OCI-LY7 (cell line): ENCODE measurements at regions not wholly inside any gene's neighbourhood (a gene's known extent, or its start where the extent isn't known, plus 50 kb on each side); places are given as distances from the start of the nearest gene placed in this dataset.

Experiments
- BruUV-seq: library from RNA; stranded (reverse); fragments of 400-500 nt; replicated peaks from 2 replicates; lab custom pipeline; 2021; lab: Mats Ljungman, UMichigan
- CTCF ChIA-PET: fragments of 300-600 bp; sonication (Branson Sonifier 250); formaldehyde crosslinking; loops from one replicate; lab custom pipeline; 2022; ENCODE audit warnings: antibody characterized with exemption; ENCODE audit not compliant: unreplicated experiment; lab: Charles Lee
- POLR2A ChIA-PET: fragments of 300-600 bp; sonication (Branson Sonifier 250); formaldehyde crosslinking; loops from one replicate; lab custom pipeline; 2022; ENCODE audit warnings: antibody characterized with exemption; lab: Charles Lee
- DNase-seq: peaks from one replicate; pipeline ENCODE4 v3.0.0-alpha.2; 2015; ENCODE audit warnings: low spot score
- H2AFZ ChIP-seq: fragments of 200-600 bp; sonication (generic), shearing (Covaris generic); 2 replicates; pipeline ENCODE4 v1.6.1; 2014; ENCODE audit warnings: mild to moderate bottlenecking, antibody characterized with exemption, low read length, moderate library complexity
- H3K27ac ChIP-seq: fragments of 200-600 bp; sonication (generic); 2 replicates; pipeline ENCODE4 v1.5.1; 2014; ENCODE audit warnings: mixed run types, low read depth, mild to moderate bottlenecking, moderate library complexity, low read length, inconsistent platforms; ENCODE audit not compliant: poor library complexity, severe bottlenecking
- H3K36me3 ChIP-seq: fragments of 200-600 bp; sonication (generic); 2 replicates; pipeline ENCODE4 v1.6.1; 2014; ENCODE audit warnings: mild to moderate bottlenecking, antibody characterized with exemption, low read length, moderate library complexity, mixed read lengths; ENCODE audit not compliant: insufficient read depth
- H3K4me1 ChIP-seq: fragments of 200-600 bp; sonication (generic); 2 replicates; pipeline ENCODE4 v1.5.1; 2014; ENCODE audit warnings: mild to moderate bottlenecking, low read length; ENCODE audit not compliant: insufficient read depth, poor library complexity, severe bottlenecking
- H3K4me2 ChIP-seq: fragments of 200-600 bp; sonication (generic); 2 replicates; pipeline ENCODE4 v1.6.1; 2014; ENCODE audit warnings: mild to moderate bottlenecking, low read length
- H3K4me3 ChIP-seq: fragments of 200-600 bp; sonication (generic); 2 replicates; pipeline ENCODE4 v1.5.1; 2014; ENCODE audit warnings: mild to moderate bottlenecking, low read depth, low read length; ENCODE audit not compliant: poor library complexity, severe bottlenecking
- H3K79me2 ChIP-seq: fragments of 200-600 bp; sonication (generic); 2 replicates; pipeline ENCODE4 v1.6.1; 2016; ENCODE audit warnings: low read depth, mild to moderate bottlenecking, low read length, moderate library complexity, mixed read lengths; ENCODE audit not compliant: insufficient read depth
- H3K9me2 ChIP-seq: fragments of 200-600 bp; sonication (generic); 2 replicates; pipeline ENCODE4 v1.6.1; 2016; ENCODE audit warnings: mild to moderate bottlenecking, low read length, mixed read lengths; ENCODE audit not compliant: insufficient read depth
- H3K9me3 ChIP-seq: fragments of 200-600 bp; sonication (generic); 2 replicates; pipeline ENCODE4 v1.6.1; 2014; ENCODE audit warnings: mild to moderate bottlenecking, mixed run types, low read length, mixed read lengths
- H4K20me1 ChIP-seq: fragments of 200-600 bp; sonication (generic); 2 replicates; pipeline ENCODE4 v1.6.1; 2014; ENCODE audit warnings: mild to moderate bottlenecking, antibody characterized with exemption, low read length, moderate library complexity, mixed read lengths; ENCODE audit not compliant: insufficient read depth
- CTCF ChIP-seq: fragments of 200-600 bp; sonication (generic); conservative IDR thresholded peaks from 2 replicates; pipeline ENCODE4 v1.5.1; 2014; ENCODE audit warnings: mild to moderate bottlenecking, antibody characterized with exemption, low read length, moderate library complexity, mixed read lengths
- EZH2phosphoT487 ChIP-seq: fragments of 200-600 bp; sonication (generic); IDR thresholded peaks from 2 replicates; pipeline ENCODE4 v1.6.1; 2018; ENCODE audit warnings: low read depth, borderline replicate concordance, mild to moderate bottlenecking, mixed run types, antibody characterized with exemption, low read length, moderate library complexity, mixed read lengths
- intact Hi-C: fragments of 100-400 bp; cut with micrococcal nuclease; formaldehyde crosslinking; loops from one replicate; pipeline ENCODE4 v1.10.0; 2022; ENCODE audit not compliant: unreplicated experiment

DNA sequence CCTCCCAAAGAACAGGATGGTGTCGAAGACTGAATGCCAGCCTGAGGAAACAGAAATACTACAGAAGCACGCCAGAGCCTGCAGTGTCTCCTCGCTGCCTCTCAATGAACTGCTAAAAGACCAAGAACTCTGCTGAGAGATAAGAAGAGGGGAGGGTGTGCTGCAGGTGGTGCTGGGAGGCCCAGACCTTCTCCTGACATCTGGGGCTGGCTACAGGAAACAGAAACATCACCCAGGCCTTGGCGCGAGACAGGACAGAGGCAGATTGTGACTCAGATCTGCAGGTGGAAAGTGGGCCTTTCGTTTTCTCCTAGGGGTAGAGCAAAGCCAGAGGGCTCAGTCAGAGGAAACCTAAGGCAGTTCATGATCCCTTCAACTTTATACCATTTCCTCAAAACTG lies 250.3 kb upstream of the TCF4 start:
- H3K9me3 ChIP-seq = no peaks in the 10 kb centered on the region
- no peak for DNase-seq
- no peaks in the 10 kb centered on the region for H3K79me2 ChIP-seq
- CTCF ChIA-PET = no interaction called here
- BruUV-seq = no TSS peak
- no peak for TF ChIP-seq EZH2phosphoT487
- no peak for TF ChIP-seq CTCF
- H3K9me2 ChIP-seq = no peaks in the 10 kb centered on the region
- H3K4me1 ChIP-seq = no peaks in the 10 kb centered on the region
- POLR2A ChIA-PET = no interaction called here
- intact Hi-C loops = no loop called here
- H4K20me1 ChIP-seq = no peaks in the 10 kb centered on the region
- no peak overlapping the region for H3K4me2 ChIP-seq
- no peaks in the 10 kb centered on the region for H3K36me3 ChIP-seq
- no peak overlapping the region for H3K4me3 ChIP-seq
- no peak overlapping the region for H3K27ac ChIP-seq
- H2AFZ ChIP-seq = no peak overlapping the region

GRCh38 chr18:55833543-55833942 lies 245.6 kb upstream of the TCF4 start:
- H2AFZ ChIP-seq = no peak overlapping the region
- H3K4me3 ChIP-seq = no peak overlapping the region
- CTCF ChIA-PET = no interaction called here
- no peaks in the 10 kb centered on the region for H4K20me1 ChIP-seq
- no peak for DNase-seq
- no peaks in the 10 kb centered on the region for H3K9me2 ChIP-seq
- H3K9me3 ChIP-seq = no peaks in the 10 kb centered on the region
- H3K79me2 ChIP-seq = no peaks in the 10 kb centered on the region
- POLR2A ChIA-PET = no interaction called here
- TF ChIP-seq EZH2phosphoT487 = no peak
- TF ChIP-seq CTCF = no peak
- BruUV-seq = no TSS peak
- no peaks in the 10 kb centered on the region for H3K36me3 ChIP-seq
- no peaks in the 10 kb centered on the region for H3K4me1 ChIP-seq
- intact Hi-C loops = no loop called here
- H3K27ac ChIP-seq = no peak overlapping the region
- no peak overlapping the region for H3K4me2 ChIP-seq

DNA sequence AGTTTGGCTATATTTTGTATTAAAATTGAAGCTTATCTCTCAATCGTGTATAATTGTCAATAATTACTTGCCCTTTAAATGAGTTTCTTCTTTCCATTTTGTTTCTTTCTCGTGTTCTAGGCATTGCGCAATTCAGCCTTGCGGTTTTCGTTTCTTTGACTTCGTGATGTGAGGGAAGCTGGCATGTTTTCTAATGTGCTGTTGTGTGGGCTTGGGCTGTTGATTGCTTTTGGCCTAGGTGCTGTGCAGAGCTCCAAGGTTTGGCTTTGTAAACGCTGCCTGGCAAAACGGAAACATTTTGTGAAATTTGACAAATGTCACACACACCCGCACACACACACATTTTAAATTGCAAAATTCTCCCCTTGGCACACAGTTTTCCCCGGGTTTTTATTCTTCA lies 242.6 kb upstream of the TCF4 start:
- ChIA-PET CTCF (no interaction called here), POLR2A (no interaction called here)
- no peak for DNase-seq
- no peak for TF ChIP-seq EZH2phosphoT487
- no peak for TF ChIP-seq CTCF
- Histone ChIP-seq H3K79me2 (no peaks in the 10 kb centered on the region), H3K27ac (no peak overlapping the region), H4K20me1 (no peaks in the 10 kb centered on the region), H2AFZ (no peak overlapping the region), H3K9me3 (no peaks in the 10 kb centered on the region), H3K4me3 (no peak overlapping the region), H3K9me2 (no peaks in the 10 kb centered on the region), H3K36me3 (no peaks in the 10 kb centered on the region), H3K4me1 (no peaks in the 10 kb centered on the region), H3K4me2 (no peak overlapping the region)
- intact Hi-C loops = no loop called here
- BruUV-seq = no TSS peak
